ENCODE measurements at regions not wholly inside any gene's neighbourhood (a gene's known extent, or its start where the extent isn't known, plus 50 kb on each side); places are given as distances from the start of the nearest gene placed in this dataset.

DNA sequence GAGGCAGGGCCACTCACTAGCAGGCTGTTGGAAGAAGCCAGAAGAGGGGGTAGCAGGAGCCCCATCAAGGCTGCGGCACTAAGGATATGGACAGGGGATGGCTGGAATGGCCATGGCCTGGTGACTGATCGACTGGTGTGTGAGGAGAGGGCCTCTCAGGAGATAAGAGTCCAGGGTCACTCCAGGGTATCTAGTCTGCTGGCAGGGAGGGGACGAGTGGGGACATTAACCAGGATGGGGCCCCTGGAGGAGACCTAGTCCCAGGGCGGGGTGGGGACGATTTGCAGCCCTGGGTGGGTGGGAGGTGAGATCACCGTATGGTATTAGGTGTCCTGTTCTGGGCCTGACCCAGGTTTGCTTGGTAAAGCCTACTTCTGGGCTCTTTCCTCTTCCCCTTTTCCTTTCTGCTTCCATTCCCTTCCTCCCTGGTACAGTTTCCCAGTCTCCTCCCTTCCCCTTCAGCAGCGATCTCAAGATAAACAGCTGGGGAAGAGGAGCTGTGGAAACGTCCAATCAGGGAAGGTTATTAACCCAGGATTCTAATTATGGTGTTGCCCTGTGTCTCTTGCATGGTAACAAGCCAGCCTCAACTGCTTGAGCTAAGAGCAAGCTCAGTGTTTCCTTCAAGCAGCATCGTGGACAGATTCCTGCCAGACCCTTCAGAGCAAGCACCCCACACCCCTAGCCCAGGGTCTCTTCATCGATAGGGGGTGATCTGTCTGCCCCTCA lies 233.2 kb downstream of the RPS24 start:
- Mint-ChIP-seq H3K36me3 (ENCODE audit: low read depth, unreplicated experiment) (no peaks in the 10 kb centered on the region), H3K9me3 (ENCODE audit: unreplicated experiment) (peaks cover 4% of the 10 kb centered on the region), H3K27ac (ENCODE audit: unreplicated experiment) (no peak overlapping the region), H3K4me1 (ENCODE audit: unreplicated experiment) (no peaks in the 10 kb centered on the region), H3K27me3 (ENCODE audit: unreplicated experiment) (peaks cover 6% of the 10 kb centered on the region), H3K4me3 (ENCODE audit: unreplicated experiment) (no peak overlapping the region)
- TF ChIP-seq, protein P1, sequence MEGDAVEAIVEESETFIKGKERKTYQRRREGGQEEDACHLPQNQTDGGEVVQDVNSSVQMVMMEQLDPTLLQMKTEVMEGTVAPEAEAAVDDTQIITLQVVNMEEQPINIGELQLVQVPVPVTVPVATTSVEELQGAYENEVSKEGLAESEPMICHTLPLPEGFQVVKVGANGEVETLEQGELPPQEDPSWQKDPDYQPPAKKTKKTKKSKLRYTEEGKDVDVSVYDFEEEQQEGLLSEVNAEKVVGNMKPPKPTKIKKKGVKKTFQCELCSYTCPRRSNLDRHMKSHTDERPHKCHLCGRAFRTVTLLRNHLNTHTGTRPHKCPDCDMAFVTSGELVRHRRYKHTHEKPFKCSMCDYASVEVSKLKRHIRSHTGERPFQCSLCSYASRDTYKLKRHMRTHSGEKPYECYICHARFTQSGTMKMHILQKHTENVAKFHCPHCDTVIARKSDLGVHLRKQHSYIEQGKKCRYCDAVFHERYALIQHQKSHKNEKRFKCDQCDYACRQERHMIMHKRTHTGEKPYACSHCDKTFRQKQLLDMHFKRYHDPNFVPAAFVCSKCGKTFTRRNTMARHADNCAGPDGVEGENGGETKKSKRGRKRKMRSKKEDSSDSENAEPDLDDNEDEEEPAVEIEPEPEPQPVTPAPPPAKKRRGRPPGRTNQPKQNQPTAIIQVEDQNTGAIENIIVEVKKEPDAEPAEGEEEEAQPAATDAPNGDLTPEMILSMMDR (IDR thresholded peaks at IDR 0.05; ENCODE audit: unreplicated experiment): no peak
- DNase-seq (ENCODE audit: low spot score): no peak

GRCh38 chr10:78267598-78267997 lies 233.9 kb downstream of the RPS24 start:
- Mint-ChIP-seq H3K36me3 (ENCODE audit: low read depth, unreplicated experiment) (no peaks in the 10 kb centered on the region), H3K9me3 (ENCODE audit: unreplicated experiment) (peaks cover 4% of the 10 kb centered on the region), H3K4me3 (ENCODE audit: unreplicated experiment) (no peak overlapping the region), H3K4me1 (ENCODE audit: unreplicated experiment) (no peaks in the 10 kb centered on the region), H3K27ac (ENCODE audit: unreplicated experiment) (no peak overlapping the region), H3K27me3 (ENCODE audit: unreplicated experiment) (peaks cover 6% of the 10 kb centered on the region)
- DNase-seq (ENCODE audit: low spot score): no peak
- TF ChIP-seq, protein P1 (IDR thresholded peaks at IDR 0.05; ENCODE audit: unreplicated experiment): no peak

DNA sequence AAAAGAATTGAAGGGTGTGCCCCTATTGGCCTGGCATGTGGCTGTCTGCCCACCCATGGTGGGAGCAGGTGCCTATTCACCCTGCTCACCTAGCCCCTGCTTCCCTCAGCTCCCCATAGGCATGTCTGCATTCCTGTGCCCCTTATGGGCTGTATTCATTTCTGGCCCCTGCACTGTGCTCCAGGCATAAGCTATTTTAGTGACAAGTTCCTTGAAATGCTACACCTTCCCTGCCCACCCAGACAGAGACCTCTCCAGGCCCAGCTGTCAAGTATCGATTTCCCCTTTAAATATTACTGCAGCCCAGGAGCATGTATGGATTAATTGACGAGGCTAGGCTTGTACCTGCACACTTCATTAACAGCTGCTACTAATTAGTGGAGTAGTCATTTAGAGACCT lies 235.4 kb downstream of the RPS24 start:
- no peak overlapping the region for H3K27ac Mint-ChIP-seq (ENCODE audit: unreplicated experiment)
- no peak overlapping the region for H3K4me3 Mint-ChIP-seq (ENCODE audit: unreplicated experiment)
- H3K9me3 Mint-ChIP-seq (ENCODE audit: unreplicated experiment): peaks cover 4% of the 10 kb centered on the region
- H3K4me1 Mint-ChIP-seq (ENCODE audit: unreplicated experiment): no peaks in the 10 kb centered on the region
- TF ChIP-seq, protein P1 (IDR thresholded peaks at IDR 0.05; ENCODE audit: unreplicated experiment): no peak
- H3K27me3 Mint-ChIP-seq (ENCODE audit: unreplicated experiment): peaks cover 10% of the 10 kb centered on the region
- no peaks in the 10 kb centered on the region for H3K36me3 Mint-ChIP-seq (ENCODE audit: low read depth, unreplicated experiment)
- no peak for DNase-seq (ENCODE audit: low spot score)

DNA sequence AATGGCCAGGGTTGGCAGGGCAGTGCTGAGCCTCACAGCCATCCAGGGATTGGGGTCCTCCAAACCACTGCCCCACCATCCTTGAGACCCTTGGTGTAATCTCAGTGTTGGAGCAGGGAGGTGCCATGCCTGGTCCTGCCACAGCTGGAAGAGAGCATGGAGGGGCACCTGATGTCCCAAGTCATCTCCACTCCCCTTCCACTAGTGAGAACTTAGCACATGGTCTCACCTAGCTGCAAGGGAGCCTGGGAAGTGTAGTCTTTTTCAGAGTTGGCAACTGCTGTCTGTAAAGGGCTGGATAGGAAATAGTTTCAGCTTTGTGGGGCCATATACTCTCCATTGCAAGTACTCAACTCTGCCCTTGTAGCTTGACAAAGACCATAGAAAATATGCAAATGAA lies 238.7 kb downstream of the RPS24 start:
- Mint-ChIP-seq H3K4me3 (ENCODE audit: unreplicated experiment) (no peak overlapping the region), H3K36me3 (ENCODE audit: low read depth, unreplicated experiment) (no peaks in the 10 kb centered on the region), H3K9me3 (ENCODE audit: unreplicated experiment) (peaks cover 4% of the 10 kb centered on the region), H3K4me1 (ENCODE audit: unreplicated experiment) (peaks cover 5% of the 10 kb centered on the region), H3K27me3 (ENCODE audit: unreplicated experiment) (peaks cover 7% of the 10 kb centered on the region), H3K27ac (ENCODE audit: unreplicated experiment) (no peak overlapping the region)
- TF ChIP-seq, protein P1 (IDR thresholded peaks at IDR 0.05; ENCODE audit: unreplicated experiment): no peak
- DNase-seq (ENCODE audit: low spot score): no peak

DNA sequence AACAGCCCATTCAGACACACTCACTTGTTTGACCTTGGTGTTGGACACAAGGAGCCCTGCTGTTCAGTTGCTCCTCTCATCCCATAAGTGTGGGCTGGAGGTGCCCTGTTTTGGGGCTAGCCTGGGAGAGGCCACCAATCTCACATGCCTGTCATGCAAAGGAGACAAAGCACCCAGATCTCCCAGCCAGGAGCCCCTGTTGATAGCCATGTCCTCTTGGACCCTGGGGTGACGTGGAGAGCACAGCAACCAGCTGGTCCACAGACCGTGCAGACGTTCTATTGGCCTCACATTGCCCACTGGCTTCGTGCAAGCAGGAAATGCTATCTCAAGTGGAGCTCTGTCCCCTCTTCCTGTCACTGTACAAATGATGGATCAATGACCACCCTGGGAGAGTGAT lies 240.8 kb downstream of the RPS24 start:
- Mint-ChIP-seq H3K27ac (ENCODE audit: unreplicated experiment) (no peak overlapping the region), H3K4me1 (ENCODE audit: unreplicated experiment) (peaks cover 5% of the 10 kb centered on the region), H3K4me3 (ENCODE audit: unreplicated experiment) (no peak overlapping the region), H3K27me3 (ENCODE audit: unreplicated experiment) (peaks cover 7% of the 10 kb centered on the region), H3K9me3 (ENCODE audit: unreplicated experiment) (no peaks in the 10 kb centered on the region), H3K36me3 (ENCODE audit: low read depth, unreplicated experiment) (no peaks in the 10 kb centered on the region)
- DNase-seq (ENCODE audit: low spot score): no peak
- TF ChIP-seq, protein P1 (IDR thresholded peaks at IDR 0.05; ENCODE audit: unreplicated experiment): no peak
